SH-SY5Y (cell line): ENCODE measurements at regions not wholly inside any gene's neighbourhood (a gene's known extent, or its start where the extent isn't known, plus 50 kb on each side); places are given as distances from the start of the nearest gene placed in this dataset.

Experiments
- GATA2 ChIP-seq: IDR thresholded peaks from 2 replicates; pipeline ENCODE4 v1.6.1; 2011; ENCODE audit warnings: mild to moderate bottlenecking, low read depth, low read length
- GATA3 ChIP-seq: IDR thresholded peaks from 2 replicates; pipeline ENCODE4 v1.6.1; 2011; ENCODE audit warnings: low read depth, mild to moderate bottlenecking, low read length, moderate library complexity

GRCh38 chr10:46235705-46236545, 50.9 kb upstream of the ANTXRL start:
- TF ChIP-seq GATA3: no peak
- TF ChIP-seq GATA2: no peak
